BE2C (cell line): ENCODE measurements at regions not wholly inside any gene's neighbourhood (a gene's known extent, or its start where the extent isn't known, plus 50 kb on each side); places are given as distances from the start of the nearest gene placed in this dataset.

Experiments used
- DNase-seq: peaks from one replicate; pipeline ENCODE4 v3.0.0-alpha.2; 2020
- H3K27me3 ChIP-seq: fragments of 250-450 bp; sonication (Bioruptor Pico); 2 replicates; pipeline ENCODE4 v1.5.1; 2020; ENCODE audit warnings: mild to moderate bottlenecking
- H3K36me3 ChIP-seq: fragments of 250-450 bp; sonication (Bioruptor Pico); 2 replicates; pipeline ENCODE4 v1.5.1; 2020; ENCODE audit warnings: mild to moderate bottlenecking
- H3K4me1 ChIP-seq: fragments of 250-450 bp; sonication (Bioruptor Pico); 2 replicates; pipeline ENCODE4 v1.5.1; 2020
- H3K4me3 ChIP-seq: 2 replicates; pipeline ENCODE4 v1.5.1; 2011; ENCODE audit warnings: low read depth, low read length
- H3K9me3 ChIP-seq: fragments of 250-450 bp; sonication (Bioruptor Pico); 2 replicates; pipeline ENCODE4 v1.5.1; 2020
- CTCF ChIP-seq: IDR thresholded peaks from 2 replicates; pipeline ENCODE4 v1.5.1; 2012; ENCODE audit warnings: mild to moderate bottlenecking, low read depth, low read length

DNA sequence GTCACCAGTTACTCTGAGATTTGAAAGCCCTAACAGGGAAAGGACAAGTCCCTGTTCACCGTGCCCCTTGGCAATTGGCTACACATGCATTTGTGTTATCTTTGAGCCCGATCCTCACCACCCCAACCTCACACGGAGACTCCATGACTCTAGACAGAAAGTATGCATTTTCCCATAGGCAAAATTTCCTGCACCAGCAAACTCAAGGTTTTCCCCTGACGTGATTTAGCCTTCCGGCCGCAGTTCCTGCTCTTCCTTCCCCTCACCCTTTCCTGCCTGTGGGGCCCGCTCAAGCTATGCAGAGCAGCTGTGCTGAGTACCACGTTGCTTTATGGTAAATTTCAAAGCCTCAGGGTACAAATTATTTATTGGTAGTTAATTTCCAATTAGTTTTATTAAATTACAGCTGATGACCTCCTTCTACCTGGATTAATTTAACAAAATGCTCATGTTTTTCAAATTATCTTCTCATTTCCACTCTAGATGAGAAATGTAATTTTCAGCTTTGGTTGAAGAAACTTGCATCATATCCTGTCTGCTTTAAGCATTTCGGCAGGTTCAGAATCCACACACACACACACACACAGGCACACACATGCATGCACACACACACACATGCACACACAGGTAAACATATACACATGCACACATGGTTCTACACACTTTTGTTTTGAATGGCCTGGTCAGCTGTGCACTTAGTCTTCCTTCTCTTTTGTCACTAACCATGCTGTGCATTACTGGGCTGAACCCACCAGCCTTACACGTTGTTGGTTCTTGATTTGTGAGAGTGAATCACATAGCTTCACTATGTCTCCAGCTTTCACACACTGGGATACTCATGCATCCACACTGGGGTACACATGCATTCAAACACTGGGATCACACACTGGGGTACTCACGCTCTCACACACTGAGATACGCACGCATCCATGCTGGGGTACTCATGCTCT is 283.1 kb upstream of the PITRM1 start:
- Histone ChIP-seq H3K36me3 (no peaks in the 10 kb centered on the region), H3K4me1 (no peaks in the 10 kb centered on the region)

DNA sequence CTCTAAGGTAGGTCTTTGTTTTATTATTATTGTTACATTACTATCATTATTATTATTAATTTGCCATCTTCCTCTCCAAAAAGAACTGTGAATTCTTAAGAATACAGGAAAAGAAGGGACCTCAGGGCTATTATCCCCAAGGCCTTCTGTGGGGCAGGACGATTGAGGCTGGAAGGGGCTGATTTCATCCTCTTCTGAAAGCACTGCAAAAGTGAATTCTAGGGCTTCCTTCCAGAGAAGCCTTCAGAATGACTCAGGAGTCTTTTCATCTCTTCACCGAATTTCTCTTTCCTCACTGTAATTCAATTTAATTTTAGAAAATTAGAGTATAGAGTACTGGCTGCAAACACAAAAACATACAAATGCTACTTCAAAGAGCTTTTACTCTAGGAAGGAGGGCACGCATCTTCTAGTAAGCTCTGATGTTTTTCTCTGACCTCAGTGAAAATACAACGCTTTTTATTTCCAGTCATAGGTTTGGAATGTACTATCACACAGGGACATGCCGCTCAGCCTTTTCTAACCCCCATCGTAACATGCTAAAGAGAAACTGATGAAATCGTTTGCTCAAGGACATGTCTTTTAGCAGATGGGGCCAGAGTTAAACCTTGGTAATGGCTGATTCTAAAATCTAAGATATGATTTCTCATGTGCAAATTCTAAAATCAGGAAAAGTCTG is 280.2 kb upstream of the PITRM1 start:
- no peaks in the 10 kb centered on the region for H3K9me3 ChIP-seq
- H3K27me3 ChIP-seq, result no peaks in the 10 kb centered on the region
- no peak for DNase-seq
- TF ChIP-seq CTCF, result no peak
- no peak overlapping the region for H3K4me3 ChIP-seq
- H3K36me3 ChIP-seq, result no peaks in the 10 kb centered on the region
- H3K4me1 ChIP-seq, result no peaks in the 10 kb centered on the region

More for the DNA sequence above, 283.1 kb upstream of the PITRM1 start:
- H3K27me3 ChIP-seq, result no peaks in the 10 kb centered on the region
- no peak for TF ChIP-seq CTCF
- no peaks in the 10 kb centered on the region for H3K9me3 ChIP-seq
- H3K4me3 ChIP-seq, result no peak overlapping the region
- DNase-seq, result no peak

- DNase-seq, result no peak
- H3K36me3 ChIP-seq, result no peaks in the 10 kb centered on the region
- no peak overlapping the region for H3K4me3 ChIP-seq
- H3K4me1 ChIP-seq, result no peaks in the 10 kb centered on the region
- no peak for TF ChIP-seq CTCF
- H3K9me3 ChIP-seq, result no peaks in the 10 kb centered on the region
- H3K27me3 ChIP-seq, result no peaks in the 10 kb centered on the region
These were observed 279.6 kb upstream of the PITRM1 start for GRCh38 chr10:3452173-3452626.

DNA sequence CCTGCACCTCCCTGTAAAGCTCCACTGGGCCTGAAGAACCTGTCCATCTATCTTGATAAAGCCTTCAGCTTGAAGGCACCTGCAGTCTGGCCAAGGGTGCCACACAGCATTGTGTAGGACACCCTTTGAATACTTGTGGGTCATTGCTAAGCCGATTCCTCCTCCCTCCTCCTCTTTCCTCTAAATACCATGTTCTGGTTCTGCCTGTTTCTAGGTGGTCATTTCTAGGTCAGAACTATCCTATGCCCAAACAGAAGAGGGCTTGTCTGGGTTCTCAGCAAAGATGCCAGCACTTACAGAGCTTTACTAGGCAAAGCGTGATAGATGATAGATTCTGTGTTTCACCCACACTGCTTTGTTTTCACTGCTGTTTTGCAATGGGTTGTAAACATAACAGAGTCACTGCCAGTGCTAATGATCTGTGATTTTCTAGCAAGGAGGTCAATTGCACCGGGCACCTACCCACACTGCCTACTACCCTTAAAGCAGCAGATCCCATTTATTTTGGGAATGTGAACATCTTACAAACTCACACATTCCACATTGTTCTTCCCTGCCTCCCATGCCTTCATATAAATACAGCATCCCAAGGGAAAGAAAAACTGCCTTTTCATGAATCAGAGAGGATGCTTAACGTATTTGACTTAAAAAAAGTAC is 279.1 kb upstream of the PITRM1 start:
- H3K4me3 ChIP-seq, result no peak overlapping the region
- no peaks in the 10 kb centered on the region for H3K36me3 ChIP-seq
- TF ChIP-seq CTCF, result no peak
- no peaks in the 10 kb centered on the region for H3K9me3 ChIP-seq
- DNase-seq, result no peak
- no peaks in the 10 kb centered on the region for H3K4me1 ChIP-seq
- H3K27me3 ChIP-seq, result no peaks in the 10 kb centered on the region

- no peaks in the 10 kb centered on the region for H3K9me3 ChIP-seq
- DNase-seq, result no peak
- TF ChIP-seq CTCF, result no peak
- no peaks in the 10 kb centered on the region for H3K4me1 ChIP-seq
- H3K4me3 ChIP-seq, result no peak overlapping the region
- H3K27me3 ChIP-seq, result no peaks in the 10 kb centered on the region
- H3K36me3 ChIP-seq, result no peaks in the 10 kb centered on the region
These were observed 273.6 kb upstream of the PITRM1 start for GRCh38 chr10:3446221-3446620.
